CD4-positive, alpha-beta T cell treated with Interleukin-4 for 1 hour (primary cell): ENCODE measurements at regions not wholly inside any gene's neighbourhood (a gene's known extent, or its start where the extent isn't known, plus 50 kb on each side); places are given as distances from the start of the nearest gene placed in this dataset.
"Not testable (repeated sequence)": the region's sequence is repeated elsewhere in the genome, so short reads cannot be mapped to it uniquely, and the experiment has no call there.

ENCODE experiments used
- DNase-seq, 2 donors: peaks; one replicate each; pipeline ENCODE4 v3.0.0-alpha.2; 2020 to 2022

GRCh38 chr6:92125681-92126080 lies 1293.7 kb downstream of the EPHA7 start:
- no peak for DNase-seq

- no peak for DNase-seq
Measured at GRCh38 chr6:92124200-92124651, 1295.1 kb downstream of the EPHA7 start.

GRCh38 chr6:92122746-92123145 lies 1296.6 kb downstream of the EPHA7 start:
- no peak for DNase-seq

- DNase-seq = no peak
Measured at GRCh38 chr6:92121228-92121627, 1298.1 kb downstream of the EPHA7 start.

GRCh38 chr6:92117800-92118199 lies 1301.6 kb downstream of the EPHA7 start:
- DNase-seq = no peak

GRCh38 chr6:92114797-92115196 lies 1304.6 kb downstream of the EPHA7 start:
- no peak for DNase-seq

- no peak for DNase-seq
Measured at GRCh38 chr6:92114091-92114675, 1305.2 kb downstream of the EPHA7 start.

GRCh38 chr6:92111386-92111785 lies 1308.0 kb downstream of the EPHA7 start:
- no peak for DNase-seq

GRCh38 chr6:92110403-92110802 lies 1309.0 kb downstream of the EPHA7 start:
- DNase-seq = no peak

- DNase-seq = peak in 1 of 2 donors; percentile 0
Measured at GRCh38 chr6:92109956-92110355, 1309.4 kb downstream of the EPHA7 start.

- DNase-seq = no peak
Measured at GRCh38 chr6:92109256-92109655, 1310.1 kb downstream of the EPHA7 start.

GRCh38 chr6:92086750-92087149 lies 1332.6 kb downstream of the EPHA7 start:
- no peak for DNase-seq

GRCh38 chr6:92083914-92084313 lies 1335.4 kb downstream of the EPHA7 start:
- not testable (repeated sequence) for DNase-seq

- no peak for DNase-seq
Measured at GRCh38 chr6:92072387-92072786, 1347.0 kb downstream of the EPHA7 start.

GRCh38 chr6:92069781-92070180 lies 1349.6 kb downstream of the EPHA7 start:
- DNase-seq = no peak

GRCh38 chr6:92052513-92052912 lies 1366.8 kb downstream of the EPHA7 start:
- no peak for DNase-seq

- no peak for DNase-seq
Measured at GRCh38 chr6:92050216-92050615, 1369.1 kb downstream of the EPHA7 start.

GRCh38 chr6:92047860-92048259 lies 1371.5 kb downstream of the EPHA7 start:
- DNase-seq = no peak

GRCh38 chr6:92047152-92047850 lies 1372.1 kb downstream of the EPHA7 start:
- DNase-seq = no peak

GRCh38 chr6:92044312-92044711 lies 1375.0 kb downstream of the EPHA7 start:
- DNase-seq = no peak

GRCh38 chr6:92043777-92044176 lies 1375.6 kb downstream of the EPHA7 start:
- DNase-seq = no peak

GRCh38 chr6:92026878-92027277 lies 1392.5 kb downstream of the EPHA7 start:
- no peak for DNase-seq

- no peak for DNase-seq
Measured at GRCh38 chr6:92024881-92025280, 1394.5 kb downstream of the EPHA7 start.

- no peak for DNase-seq
Measured at GRCh38 chr6:92024110-92024509, 1395.2 kb downstream of the EPHA7 start.
